HCT116 (cell line): ENCODE measurements at regions not wholly inside any gene's neighbourhood (a gene's known extent, or its start where the extent isn't known, plus 50 kb on each side); places are given as distances from the start of the nearest gene placed in this dataset.

Experiments
- ATAC-seq: fragments of 200-7000 bp; cut with Tn5 transposase; 2 replicates; pipeline ENCODE4 v1.9.1; 2020; ENCODE audit warnings: mild to moderate bottlenecking, moderate library complexity
- BruUV-seq: library from RNA; stranded (reverse); fragments of 400-500 nt; replicated peaks from 2 replicates; lab custom pipeline; 2021; lab: Mats Ljungman, UMichigan
- CTCF ChIA-PET: fragments of 300-600 bp; sonication (Branson Sonifier 250); formaldehyde crosslinking; loops from one replicate; lab custom pipeline; 2021; ENCODE audit warnings: antibody characterized with exemption; lab: Charles Lee
- POLR2A ChIA-PET: fragments of 300-600, 350-600 bp; sonication (Branson Sonifier 250); formaldehyde crosslinking; loops from one replicate; lab custom pipeline; 2021; ENCODE audit warnings: antibody characterized with exemption; lab: Charles Lee
- RAD21 ChIA-PET, 2 experiments: fragments of 300-600 bp; sonication (Branson Sonifier 250); formaldehyde crosslinking; loops; one replicate each; lab custom pipeline; 2023; ENCODE audit warnings: low total read pairs in 2 of 2; ENCODE audit not compliant: uncharacterized antibody in 2 of 2, unreplicated experiment in 2 of 2, low non-redundant PET in 1 of 2; lab: Charles Lee
- DNase-seq: peaks from one replicate; pipeline ENCODE4 v3.0.0-alpha.2; 2010; ENCODE audit warnings: low read depth, low spot score
- H2AFZ ChIP-seq: fragments of 200-600 bp; shearing (Covaris generic), sonication (generic); 2 replicates; pipeline ENCODE4 v1.6.1; 2017; ENCODE audit warnings: low read depth, mixed run types, mixed read lengths, antibody characterized with exemption, low read length; ENCODE audit not compliant: poor library complexity, severe bottlenecking
- H3K27ac ChIP-seq: 2 replicates; pipeline ENCODE4 v1.5.1; 2012; ENCODE audit warnings: low read depth, low read length
- H3K27me3 ChIP-seq: fragments of 200-600 bp; sonication (generic); 2 replicates; pipeline ENCODE4 v1.6.1; 2016; ENCODE audit warnings: mixed run types, low read length, mixed read lengths; ENCODE audit not compliant: insufficient read depth
- H3K36me3 ChIP-seq, 2 experiments: fragments of 200-500 bp in 1 of 2; fragments of 200-600 bp in 1 of 2; sonication (Bioruptor generic) in 1 of 2; sonication (generic) in 1 of 2; 2 replicates each; pipeline versions ENCODE4 v1.5.1 to v1.6.1; 2014 to 2016; ENCODE audit warnings: low read length in 2 of 2, inconsistent platforms in 1 of 2, mixed read lengths in 1 of 2, mixed run types in 1 of 2; ENCODE audit not compliant: insufficient read depth in 2 of 2, control insufficient read depth in 1 of 2
- H3K4me1 ChIP-seq, 2 experiments: fragments of 200-600 bp in 1 of 2; sonication (generic) in 1 of 2; 2 replicates each; pipeline versions ENCODE4 v1.5.1 to v1.6.1; 2012 to 2017; ENCODE audit warnings: low read length in 2 of 2, inconsistent platforms in 1 of 2, mild to moderate bottlenecking in 1 of 2, mixed read lengths in 1 of 2, mixed run types in 1 of 2, moderate library complexity in 1 of 2; ENCODE audit not compliant: insufficient read depth in 2 of 2, control insufficient read depth in 1 of 2
- H3K4me2 ChIP-seq: fragments of 200-600 bp; sonication (generic); 2 replicates; pipeline ENCODE4 v1.6.1; 2017; ENCODE audit warnings: mixed run types, low read length, mixed read lengths
- H3K4me3 ChIP-seq, 2 experiments: fragments of 200-600 bp in 1 of 2; sonication (generic) in 1 of 2; replicated peaks in 1 of 2; 2 replicates each; pipeline ENCODE4 v1.5.1; 2011 to 2016; ENCODE audit warnings: low read length in 2 of 2, control low read depth in 1 of 2, low read depth in 1 of 2, mild to moderate bottlenecking in 1 of 2, mixed read lengths in 1 of 2, mixed run types in 1 of 2
- H3K79me2 ChIP-seq: fragments of 200-600 bp; sonication (generic); 2 replicates; pipeline ENCODE4 v1.6.1; 2017; ENCODE audit warnings: mild to moderate bottlenecking, mixed run types, low read length, moderate library complexity, mixed read lengths; ENCODE audit not compliant: insufficient read depth
- H3K9ac ChIP-seq: fragments of 200-600 bp; sonication (generic); 2 replicates; pipeline ENCODE4 v1.6.1; 2016; ENCODE audit warnings: low read length, mixed read lengths
- H3K9me2 ChIP-seq: fragments of 200-600 bp; sonication (generic), shearing (Covaris generic); 2 replicates; pipeline ENCODE4 v1.6.1; 2017; ENCODE audit warnings: mixed run types, mild to moderate bottlenecking, moderate library complexity; ENCODE audit not compliant: insufficient read depth
- H3K9me3 ChIP-seq, 2 experiments: fragments of 200-500 bp in 1 of 2; fragments of 200-600 bp in 1 of 2; sonication (Bioruptor generic) in 1 of 2; sonication (generic) in 1 of 2; 2 replicates each; pipeline ENCODE4 v1.6.1; 2014 to 2017; ENCODE audit warnings: low read length in 2 of 2, mixed read lengths in 2 of 2, inconsistent platforms in 1 of 2, low read depth in 1 of 2, mild to moderate bottlenecking in 1 of 2, mixed run types in 1 of 2, moderate library complexity in 1 of 2; ENCODE audit not compliant: control insufficient read depth in 1 of 2, insufficient read depth in 1 of 2
- H4K20me1 ChIP-seq: fragments of 200-600 bp; sonication (generic), shearing (Covaris generic); 2 replicates; pipeline ENCODE4 v1.6.1; 2017; ENCODE audit warnings: mixed run types, mild to moderate bottlenecking, moderate library complexity; ENCODE audit not compliant: insufficient read depth
- ATF3 ChIP-seq: IDR thresholded peaks from 2 replicates; pipeline ENCODE4 v1.6.1; 2012
- CBX3 ChIP-seq: IDR thresholded peaks from 2 replicates; pipeline ENCODE4 v1.6.1; 2012; ENCODE audit warnings: low read depth
- FOSL1 ChIP-seq: IDR thresholded peaks from 2 replicates; pipeline ENCODE4 v1.6.1; 2012; ENCODE audit warnings: low read depth
- POLR2AphosphoS5 ChIP-seq: IDR thresholded peaks from 2 replicates; pipeline ENCODE4 v1.6.1; 2011; ENCODE audit warnings: mild to moderate bottlenecking, low read depth, low read length, moderate library complexity
- REST ChIP-seq: IDR thresholded peaks from 2 replicates; pipeline ENCODE4 v1.6.1; 2012; ENCODE audit warnings: low read depth
- SP1 ChIP-seq: IDR thresholded peaks from 2 replicates; pipeline ENCODE4 v1.6.1; 2012; ENCODE audit warnings: low read depth
- SRF ChIP-seq: IDR thresholded peaks from 2 replicates; pipeline ENCODE4 v1.6.1; 2012; ENCODE audit warnings: low read depth
- ZBTB33 ChIP-seq: IDR thresholded peaks from 2 replicates; pipeline ENCODE4 v1.6.1; 2011; ENCODE audit warnings: mild to moderate bottlenecking, low read length, moderate library complexity; ENCODE audit not compliant: insufficient replicate concordance; ENCODE audit errors: extremely low read depth
- intact Hi-C: fragments of 100-400 bp; cut with micrococcal nuclease; formaldehyde crosslinking; loops from 2 replicates; pipeline ENCODE4 v1.10.0; 2022

GRCh38 chr5:164341056-164341619, 835.7 kb downstream of the MAT2B start (continued):
- TF ChIP-seq ZBTB33 (no peak), SRF (no peak)

GRCh38 chr5:164345173-164345849, 839.9 kb downstream of the MAT2B start:
- H3K4me2 ChIP-seq, result no peak overlapping the region
- TF ChIP-seq FOSL1 (no peak), SP1 (no peak), REST (no peak), POLR2AphosphoS5 (no peak), CBX3 (no peak), ATF3 (no peak)
- H3K4me3 ChIP-seq, result no peak overlapping the region
- H4K20me1 ChIP-seq, result no peaks in the 10 kb centered on the region
- ATAC-seq, result no peak
- intact Hi-C loops, result no loop called here
- no peak overlapping the region for H3K9ac ChIP-seq
- CTCF ChIA-PET, result no interaction called here
- H3K9me3 ChIP-seq, result peaks cover 10 to 18% of the 10 kb centered on the region in 2 experiments; a peak in 2 of 4 replicates
- RAD21 ChIA-PET, result no interaction called here
- POLR2A ChIA-PET, result no interaction called here
- no peaks in the 10 kb centered on the region for H3K9me2 ChIP-seq
- no peak for DNase-seq
- no peak overlapping the region for H2AFZ ChIP-seq
- H3K27me3 ChIP-seq, result no peaks in the 10 kb centered on the region
- no TSS peak for BruUV-seq
- H3K36me3 ChIP-seq, result no peaks in the 10 kb centered on the region
- no peaks in the 10 kb centered on the region for H3K4me1 ChIP-seq
- H3K27ac ChIP-seq, result no peak overlapping the region
- H3K79me2 ChIP-seq, result no peaks in the 10 kb centered on the region
